Tibial artery (tissue), 4 donors: ENCODE measurements at regions not wholly inside any gene's neighbourhood (a gene's known extent, or its start where the extent isn't known, plus 50 kb on each side); places are given as distances from the start of the nearest gene placed in this dataset.

Experiments
- DNase-seq, 2 donors: peaks; one replicate each; pipeline ENCODE4 v3.0.0-alpha.2; 2019
- H3K27ac ChIP-seq, 2 donors: fragments of 200-600 bp; sonication (generic) in 1 of 2; 1 replicate in 1 of 2; 2 replicates in 1 of 2; pipeline ENCODE4 v1.5.1; 2018 to 2019; ENCODE audit warnings: mild to moderate bottlenecking in 1 of 2
- H3K27me3 ChIP-seq, 2 donors: fragments of 200-600 bp; sonication (generic) in 1 of 2; one replicate each; pipeline versions ENCODE4 v1.5.1 to v1.6.0; 2016 to 2019
- H3K36me3 ChIP-seq, 3 donors: fragments of 200-600 bp; sonication (generic) in 2 of 3; one replicate each; pipeline ENCODE4 v1.5.1; 2016 to 2019; ENCODE audit warnings: mild to moderate bottlenecking in 2 of 3
- H3K4me1 ChIP-seq, 4 donors: fragments of 200-600 bp; sonication (generic) in 2 of 4; 1 replicate in 3 of 4; 2 replicates in 1 of 4; pipeline ENCODE4 v1.5.1; 2016 to 2019
- H3K4me3 ChIP-seq, 2 donors: fragments of 200-600 bp; sonication (generic) in 1 of 2; 1 replicate in 1 of 2; 2 replicates in 1 of 2; pipeline ENCODE4 v1.5.1; 2018 to 2019; ENCODE audit warnings: mild to moderate bottlenecking in 2 of 2
- H3K9me3 ChIP-seq, 3 donors: fragments of 200-600 bp; sonication (generic) in 1 of 3; one replicate each; pipeline ENCODE4 v1.5.1; 2016 to 2019
- intact Hi-C: fragments of 100-400 bp; cut with DNase I; formaldehyde crosslinking; loops from one replicate; pipeline ENCODE4 v1.15.0; 2023; ENCODE audit warnings: low total_unique reads
- TF ChIP-seq, protein P1 (sequence below), 2 experiments: fragments of 200-600 bp in 1 of 2; fragments of 450-650 bp in 1 of 2; IDR thresholded peaks; one replicate each; pipeline ENCODE4 v1.5.1; 2017 to 2019; ENCODE audit warnings: antibody characterized with exemption in 2 of 2, mild to moderate bottlenecking in 1 of 2, moderate library complexity in 1 of 2

DNA sequence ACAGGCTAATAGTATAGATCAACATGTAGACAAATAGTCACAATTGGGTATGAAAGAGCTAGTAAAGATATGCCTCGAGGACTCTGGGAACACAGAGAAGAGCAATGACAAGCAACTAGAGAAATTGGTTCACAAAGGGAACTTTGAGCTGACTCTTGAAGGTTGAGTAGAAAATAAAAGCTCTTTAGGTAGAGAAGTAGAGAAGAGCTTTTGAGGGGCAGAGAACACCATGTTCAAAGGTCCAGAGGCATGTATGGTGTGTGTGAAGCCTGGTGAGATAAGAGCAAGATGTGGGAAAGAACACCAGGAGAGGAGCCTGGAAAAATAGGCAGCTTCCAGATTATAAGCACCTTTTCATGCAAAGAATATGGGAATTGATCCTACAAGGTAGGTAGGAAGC lies 109.7 kb upstream of the MAGI3 start:
- DNase-seq: no peak
- Histone ChIP-seq H3K27ac (no peak overlapping the region), H3K36me3 (no peaks in the 10 kb centered on the region), H3K9me3 (no peaks in the 10 kb centered on the region), H3K4me3 (no peak overlapping the region), H3K27me3 (no peaks in the 10 kb centered on the region), H3K4me1 (no peaks in the 10 kb centered on the region)
- TF ChIP-seq, protein P1, sequence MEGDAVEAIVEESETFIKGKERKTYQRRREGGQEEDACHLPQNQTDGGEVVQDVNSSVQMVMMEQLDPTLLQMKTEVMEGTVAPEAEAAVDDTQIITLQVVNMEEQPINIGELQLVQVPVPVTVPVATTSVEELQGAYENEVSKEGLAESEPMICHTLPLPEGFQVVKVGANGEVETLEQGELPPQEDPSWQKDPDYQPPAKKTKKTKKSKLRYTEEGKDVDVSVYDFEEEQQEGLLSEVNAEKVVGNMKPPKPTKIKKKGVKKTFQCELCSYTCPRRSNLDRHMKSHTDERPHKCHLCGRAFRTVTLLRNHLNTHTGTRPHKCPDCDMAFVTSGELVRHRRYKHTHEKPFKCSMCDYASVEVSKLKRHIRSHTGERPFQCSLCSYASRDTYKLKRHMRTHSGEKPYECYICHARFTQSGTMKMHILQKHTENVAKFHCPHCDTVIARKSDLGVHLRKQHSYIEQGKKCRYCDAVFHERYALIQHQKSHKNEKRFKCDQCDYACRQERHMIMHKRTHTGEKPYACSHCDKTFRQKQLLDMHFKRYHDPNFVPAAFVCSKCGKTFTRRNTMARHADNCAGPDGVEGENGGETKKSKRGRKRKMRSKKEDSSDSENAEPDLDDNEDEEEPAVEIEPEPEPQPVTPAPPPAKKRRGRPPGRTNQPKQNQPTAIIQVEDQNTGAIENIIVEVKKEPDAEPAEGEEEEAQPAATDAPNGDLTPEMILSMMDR (IDR thresholded peaks at IDR 0.05): no peak
- intact Hi-C loops: no loop called here

- Histone ChIP-seq H3K4me3 (no peak overlapping the region), H3K36me3 (no peaks in the 10 kb centered on the region), H3K27me3 (no peaks in the 10 kb centered on the region), H3K9me3 (no peaks in the 10 kb centered on the region), H3K4me1 (no peaks in the 10 kb centered on the region), H3K27ac (no peak overlapping the region)
- DNase-seq: no peak
- TF ChIP-seq, protein P1 (IDR thresholded peaks at IDR 0.05): no peak
- intact Hi-C loops: no loop called here
Observed at GRCh38 chr1:113281550-113281949, 108.8 kb upstream of the MAGI3 start.

GRCh38 chr1:113282008-113282892 lies 108.1 kb upstream of the MAGI3 start:
- DNase-seq: no peak
- Histone ChIP-seq H3K27ac (no peak overlapping the region), H3K9me3 (no peaks in the 10 kb centered on the region), H3K36me3 (no peaks in the 10 kb centered on the region), H3K4me3 (no peak overlapping the region), H3K4me1 (no peaks in the 10 kb centered on the region), H3K27me3 (no peaks in the 10 kb centered on the region)
- TF ChIP-seq, protein P1 (IDR thresholded peaks at IDR 0.05): no peak
- intact Hi-C loops: no loop called here

DNA sequence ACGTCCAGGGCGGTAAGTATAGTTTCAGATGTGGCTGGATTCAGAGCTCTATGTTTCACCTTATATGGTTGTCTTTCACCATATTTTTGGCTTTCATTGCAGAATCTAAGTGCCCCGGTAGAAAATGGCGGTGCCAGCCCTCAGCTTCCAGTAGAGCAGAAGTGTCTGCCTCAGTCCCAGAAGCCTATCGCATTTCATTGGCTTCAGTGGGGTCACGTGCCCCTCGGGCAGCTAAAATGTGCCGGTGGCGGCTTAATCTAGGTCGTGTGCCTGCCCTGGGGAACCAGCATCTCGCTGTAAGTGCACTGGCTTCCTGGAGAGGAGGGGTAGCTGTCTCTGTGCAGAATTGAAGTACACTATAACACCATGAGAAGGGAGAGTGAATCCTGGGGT lies 107.4 kb upstream of the MAGI3 start:
- H3K27ac ChIP-seq: no peak overlapping the region
- H3K27me3 ChIP-seq: no peaks in the 10 kb centered on the region
- intact Hi-C loops: no loop called here
- H3K4me3 ChIP-seq: no peak overlapping the region
- no peak for DNase-seq
- H3K36me3 ChIP-seq: no peaks in the 10 kb centered on the region
- H3K4me1 ChIP-seq: no peaks in the 10 kb centered on the region
- H3K9me3 ChIP-seq: no peaks in the 10 kb centered on the region
- TF ChIP-seq, protein P1 (IDR thresholded peaks at IDR 0.05): no peak

- Histone ChIP-seq H3K27ac (no peak overlapping the region), H3K36me3 (no peaks in the 10 kb centered on the region), H3K9me3 (no peaks in the 10 kb centered on the region), H3K27me3 (no peaks in the 10 kb centered on the region), H3K4me3 (no peak overlapping the region), H3K4me1 (no peaks in the 10 kb centered on the region)
- TF ChIP-seq, protein P1 (IDR thresholded peaks at IDR 0.05): no peak
- intact Hi-C loops: no loop called here
- no peak for DNase-seq
Observed at GRCh38 chr1:113283914-113284313, 106.4 kb upstream of the MAGI3 start.
